ENCODE measurements at regions not wholly inside any gene's neighbourhood (a gene's known extent, or its start where the extent isn't known, plus 50 kb on each side); places are given as distances from the start of the nearest gene placed in this dataset.

- no peak for DNase-seq (ENCODE audit: low read depth)
These were observed 1376.4 kb downstream of the TBC1D22A start for GRCh38 chr22:48138855-48139254.

GRCh38 chr22:48138427-48138826 is 1376.0 kb downstream of the TBC1D22A start:
- DNase-seq (ENCODE audit: low read depth): no peak

GRCh38 chr22:48137640-48138039 is 1375.2 kb downstream of the TBC1D22A start:
- DNase-seq (ENCODE audit: low read depth): no peak

DNA sequence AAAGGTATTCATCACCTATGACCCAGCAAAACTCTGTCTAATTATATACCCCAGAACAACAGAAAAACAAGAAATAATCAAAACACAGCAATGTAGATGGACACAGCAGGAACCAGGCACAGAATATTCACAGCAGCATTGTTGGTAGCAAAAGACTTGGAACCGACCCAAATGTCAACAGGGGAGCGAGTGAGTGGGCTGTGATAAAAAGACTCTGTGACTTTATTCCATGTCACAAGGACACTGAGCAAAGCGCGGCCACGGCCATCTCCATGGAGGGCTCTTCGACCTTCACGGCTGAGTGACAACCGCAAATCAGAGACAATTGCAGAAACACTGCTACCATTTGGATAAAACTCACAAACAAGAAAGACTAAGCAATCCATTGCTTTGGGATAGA is 1373.1 kb downstream of the TBC1D22A start:
- no peak for DNase-seq (ENCODE audit: low read depth)

GRCh38 chr22:48125416-48125815 is 1363.0 kb downstream of the TBC1D22A start:
- DNase-seq (ENCODE audit: low read depth): no peak

DNA sequence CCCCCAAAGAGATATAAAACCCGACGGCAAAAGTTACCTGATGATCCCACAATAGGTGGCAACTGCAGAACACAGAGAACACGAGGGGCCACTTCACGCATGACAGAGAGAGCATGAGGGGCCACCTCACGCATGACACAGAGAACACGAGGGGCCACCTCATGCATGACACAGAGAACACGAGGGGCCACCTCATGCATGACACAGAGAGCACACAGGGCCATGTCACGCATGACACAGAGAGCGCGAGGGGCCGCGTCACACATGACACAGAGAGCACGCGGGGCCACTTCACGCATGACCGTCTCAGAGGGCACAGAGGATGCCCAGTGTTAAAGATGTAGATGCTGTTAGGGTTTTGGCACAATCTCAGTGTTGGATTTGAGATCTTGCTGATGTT is 1359.5 kb downstream of the TBC1D22A start:
- DNase-seq (ENCODE audit: low read depth): no peak

GRCh38 chr22:48118654-48119053 is 1356.2 kb downstream of the TBC1D22A start:
- no peak for DNase-seq (ENCODE audit: low read depth)

DNA sequence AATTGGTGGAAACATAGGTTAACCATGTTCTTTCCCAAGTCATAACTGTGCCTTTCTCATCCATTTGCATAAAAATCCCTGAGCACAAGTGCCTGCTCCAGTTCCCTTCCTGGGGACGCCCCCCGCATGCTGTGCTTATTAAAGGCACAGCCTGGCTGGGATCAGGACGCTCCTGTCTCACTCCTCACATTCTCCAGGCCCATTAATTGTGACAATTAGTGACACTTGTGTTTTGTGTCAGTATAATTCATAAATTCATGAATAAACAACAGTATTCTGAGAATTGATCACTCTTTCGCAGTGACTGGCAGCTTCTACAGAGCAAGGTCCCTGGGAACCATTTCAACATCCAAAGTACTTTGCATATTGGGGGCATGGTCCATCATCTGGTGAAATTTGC is 1354.4 kb downstream of the TBC1D22A start:
- no peak for DNase-seq (ENCODE audit: low read depth)

DNA sequence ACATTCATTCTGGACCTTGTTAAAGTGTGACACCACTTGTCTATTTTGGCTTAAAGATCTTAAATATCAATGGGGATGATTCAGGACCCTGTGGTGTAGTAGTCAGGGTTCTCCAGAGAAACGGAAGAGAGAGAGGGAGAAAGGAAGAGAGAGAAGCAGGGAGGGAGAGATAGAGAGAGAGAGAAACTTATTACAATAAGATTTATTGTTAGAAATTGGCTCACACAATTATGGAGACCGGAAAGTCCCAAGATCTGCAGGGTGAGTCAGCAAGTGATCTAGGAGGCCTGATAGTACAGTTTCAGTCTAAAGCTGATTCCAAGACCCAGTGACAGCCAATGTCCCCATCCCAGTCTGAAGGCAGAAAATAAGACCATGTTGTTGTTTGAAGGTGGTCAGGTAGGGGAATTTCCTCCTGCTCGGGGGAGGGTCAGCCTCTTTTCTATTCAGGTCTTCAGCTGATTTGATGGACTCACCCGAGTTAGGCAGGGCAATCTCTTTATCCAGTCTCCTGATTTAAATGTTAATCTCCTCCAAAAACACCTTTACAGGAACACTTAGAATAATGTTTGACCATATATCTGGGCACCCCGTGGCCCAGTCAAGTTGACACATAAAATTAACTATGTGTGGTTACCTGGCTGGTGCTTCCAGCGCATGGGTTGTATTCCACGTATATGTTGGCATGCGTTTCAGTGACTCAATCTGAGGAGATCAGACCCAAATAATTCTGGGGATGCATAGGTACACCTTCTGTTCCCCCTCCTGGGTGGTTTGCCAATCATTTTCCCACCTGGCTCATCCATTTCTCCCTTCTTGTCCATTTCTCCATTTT is 1350.5 kb downstream of the TBC1D22A start:
- DNase-seq (ENCODE audit: low read depth): no peak

- DNase-seq (ENCODE audit: low read depth): no peak
These were observed 1344.3 kb downstream of the TBC1D22A start for GRCh38 chr22:48106715-48107259.

GRCh38 chr22:48106215-48106614 is 1343.8 kb downstream of the TBC1D22A start:
- DNase-seq (ENCODE audit: low read depth): no peak

DNA sequence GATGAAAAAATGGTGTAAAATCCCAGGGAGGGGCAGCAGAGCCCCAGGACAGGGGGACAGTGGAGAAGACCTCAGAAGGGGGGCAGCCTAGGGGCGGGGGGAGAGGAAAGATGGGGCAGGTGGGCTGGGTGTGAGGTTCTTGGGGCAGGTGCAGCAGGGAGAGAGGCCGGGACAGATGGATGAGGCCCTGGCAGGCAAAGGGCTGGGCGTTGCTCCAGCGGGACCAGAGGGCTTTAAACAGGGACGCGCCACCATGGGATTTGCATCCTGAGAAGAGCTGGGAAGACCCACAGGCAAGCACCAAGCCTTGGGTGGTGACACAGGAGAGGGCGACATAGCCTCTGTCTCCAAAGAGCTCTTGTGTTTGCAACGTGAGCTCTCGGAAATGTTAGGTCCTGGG is 1342.8 kb downstream of the TBC1D22A start:
- no peak for DNase-seq (ENCODE audit: low read depth)

DNA sequence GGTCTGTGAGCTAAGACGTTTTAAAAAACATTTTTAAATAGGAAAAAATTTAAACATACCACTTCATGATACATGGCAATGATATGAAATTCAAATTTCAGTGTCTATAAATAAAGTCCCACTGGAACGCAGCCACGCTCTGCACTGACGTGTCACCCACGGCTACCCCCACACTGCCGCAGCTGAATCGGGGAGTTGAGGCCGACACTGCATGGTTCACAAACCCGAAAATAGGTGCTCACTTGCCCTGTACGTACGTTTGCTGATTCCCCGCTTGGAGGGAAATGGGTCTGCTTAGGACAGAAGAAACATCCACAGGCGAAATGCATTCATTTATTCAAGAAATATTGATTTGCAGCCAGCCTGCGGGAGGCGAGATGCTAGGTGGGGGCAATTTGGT is 1342.3 kb downstream of the TBC1D22A start:
- no peak for DNase-seq (ENCODE audit: low read depth)

GRCh38 chr22:48104102-48104738 is 1341.8 kb downstream of the TBC1D22A start:
- DNase-seq (ENCODE audit: low read depth): no peak

GRCh38 chr22:48103126-48103875 is 1340.9 kb downstream of the TBC1D22A start:
- DNase-seq (ENCODE audit: low read depth): no peak

- no peak for DNase-seq (ENCODE audit: low read depth)
These were observed 1340.1 kb downstream of the TBC1D22A start for GRCh38 chr22:48102581-48102980.

- no peak for DNase-seq (ENCODE audit: low read depth)
These were observed 1339.3 kb downstream of the TBC1D22A start for GRCh38 chr22:48101704-48102103.

DNA sequence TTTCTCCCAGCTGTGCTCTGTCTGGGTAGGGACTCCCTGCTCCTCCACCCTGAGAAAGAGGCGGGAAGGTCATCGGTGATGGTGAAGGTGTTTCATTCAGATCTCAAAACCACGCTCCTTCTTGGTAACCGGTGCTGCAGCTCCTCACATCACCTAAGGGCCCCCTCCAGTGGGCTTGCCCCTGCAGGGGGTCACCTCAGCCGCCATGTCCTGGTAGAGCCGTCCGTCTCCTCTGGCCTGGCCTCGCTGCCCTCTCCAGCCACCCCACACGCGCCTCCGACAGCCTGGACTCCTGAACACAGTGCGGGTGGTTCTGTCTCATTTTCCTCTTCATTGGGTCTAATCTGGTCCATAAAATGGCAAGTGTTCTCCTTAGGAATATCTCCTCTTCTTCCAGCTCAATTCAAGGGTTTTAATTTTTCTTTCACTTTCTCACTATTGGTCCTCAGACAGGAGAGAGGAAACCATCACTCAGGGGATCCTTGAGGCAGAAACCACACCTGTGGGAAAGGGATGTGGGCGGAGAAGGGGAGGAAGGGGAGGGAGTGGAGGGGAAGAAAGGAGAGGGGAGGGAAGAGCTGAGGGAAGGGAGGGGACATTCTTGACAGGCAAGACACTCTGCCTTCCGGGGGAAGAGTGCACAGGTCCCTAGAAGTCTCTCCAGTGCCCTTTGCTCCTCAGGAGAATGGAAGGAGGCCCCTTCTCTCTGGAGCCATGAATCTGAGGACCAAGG is 1338.4 kb downstream of the TBC1D22A start:
- DNase-seq (ENCODE audit: low read depth): no peak

DNA sequence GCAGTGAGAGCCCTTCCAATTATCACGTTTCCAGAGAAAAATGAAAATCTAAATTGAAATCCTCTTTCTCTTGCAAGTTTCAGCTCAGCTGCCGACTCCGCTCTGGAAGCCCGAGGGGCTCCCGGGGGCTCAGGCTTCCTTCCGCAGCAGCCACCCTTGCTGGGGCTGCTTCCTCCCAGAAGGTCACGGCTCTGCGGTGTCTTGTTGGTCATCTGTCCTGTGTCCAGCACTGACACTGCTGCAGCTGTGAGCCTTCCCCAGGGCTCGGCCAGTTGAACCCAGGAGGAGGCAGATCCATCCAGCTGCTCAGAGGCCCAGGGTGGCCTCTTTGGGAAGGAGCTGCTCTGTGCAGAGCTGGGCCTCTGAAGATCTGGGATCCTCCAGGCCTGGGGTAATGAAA is 1337.2 kb downstream of the TBC1D22A start:
- DNase-seq (ENCODE audit: low read depth): no peak

- DNase-seq (ENCODE audit: low read depth): no peak
These were observed 1336.8 kb downstream of the TBC1D22A start for GRCh38 chr22:48099251-48099650.

GRCh38 chr22:48098921-48099245 is 1336.4 kb downstream of the TBC1D22A start:
- no peak for DNase-seq (ENCODE audit: low read depth)

Data from GM04503 (cell line).